T-helper 1 cell (primary cell): ENCODE measurements at regions not wholly inside any gene's neighbourhood (a gene's known extent, or its start where the extent isn't known, plus 50 kb on each side); places are given as distances from the start of the nearest gene placed in this dataset.

Experiments used
- DNase-seq, 5 donors: peaks; one replicate each; pipeline ENCODE4 v3.0.0-alpha.2; 2012 to 2020

DNA sequence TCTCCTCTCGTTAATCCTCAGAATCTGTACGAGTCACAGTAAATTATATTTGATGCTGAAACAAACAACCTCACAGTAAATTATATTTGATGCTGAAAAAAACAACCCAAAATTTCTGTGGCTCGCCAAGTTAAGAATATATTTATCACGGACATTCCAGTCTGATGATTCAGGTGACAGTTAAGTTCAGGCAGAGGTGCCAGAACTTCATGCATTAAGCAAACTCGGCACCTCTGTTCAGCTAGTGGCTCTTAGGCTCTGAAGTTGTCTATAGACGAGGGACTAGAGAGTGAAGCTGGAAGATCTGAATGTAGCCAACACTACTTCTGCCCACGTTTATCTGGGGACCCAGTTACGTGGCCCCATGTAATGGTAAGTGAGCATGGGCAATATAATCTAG is 132.2 kb upstream of the AGA start:
- DNase-seq: no peak

- no peak for DNase-seq
Measured at GRCh38 chr4:177579649-177580048, 137.4 kb upstream of the AGA start.

DNA sequence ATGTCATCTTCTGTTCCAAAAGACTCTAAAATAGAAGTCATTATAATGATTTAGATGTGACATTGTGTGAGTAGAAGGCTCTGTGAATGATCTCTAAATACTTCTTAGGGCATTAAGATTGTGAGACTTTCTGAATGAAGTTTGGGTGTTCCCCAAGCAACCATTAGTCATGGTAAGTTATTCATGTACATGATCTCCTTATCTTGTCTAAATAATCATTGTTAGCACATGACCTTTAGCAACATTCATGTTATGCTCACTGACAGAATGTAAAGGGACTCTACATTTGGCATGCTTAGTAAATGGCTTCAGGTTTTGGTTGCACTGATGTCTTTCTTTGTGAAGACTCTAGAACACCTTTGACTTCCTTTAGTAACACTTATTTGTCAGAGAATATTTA is 140.8 kb upstream of the AGA start:
- no peak for DNase-seq

DNA sequence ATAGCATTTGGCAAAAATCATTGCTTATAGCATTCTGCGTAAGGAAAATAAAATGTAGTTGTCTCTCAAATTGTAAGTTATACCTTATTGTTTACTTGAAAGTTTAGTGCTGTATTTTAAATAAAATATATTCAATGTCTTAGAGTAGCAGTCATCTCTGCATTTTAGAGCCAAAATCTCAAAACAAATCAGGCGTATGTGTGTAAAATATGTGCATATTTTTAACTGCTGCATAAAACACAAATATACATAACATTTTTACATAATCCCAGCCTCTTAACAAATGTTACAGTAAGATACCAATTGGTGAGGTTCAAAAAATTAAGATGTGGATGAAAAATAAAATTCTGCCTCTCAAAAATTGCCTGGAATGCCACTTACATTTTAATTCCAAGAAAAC is 145.8 kb upstream of the AGA start:
- no peak for DNase-seq

GRCh38 chr4:177595386-177595785 is 153.1 kb upstream of the AGA start:
- no peak for DNase-seq

DNA sequence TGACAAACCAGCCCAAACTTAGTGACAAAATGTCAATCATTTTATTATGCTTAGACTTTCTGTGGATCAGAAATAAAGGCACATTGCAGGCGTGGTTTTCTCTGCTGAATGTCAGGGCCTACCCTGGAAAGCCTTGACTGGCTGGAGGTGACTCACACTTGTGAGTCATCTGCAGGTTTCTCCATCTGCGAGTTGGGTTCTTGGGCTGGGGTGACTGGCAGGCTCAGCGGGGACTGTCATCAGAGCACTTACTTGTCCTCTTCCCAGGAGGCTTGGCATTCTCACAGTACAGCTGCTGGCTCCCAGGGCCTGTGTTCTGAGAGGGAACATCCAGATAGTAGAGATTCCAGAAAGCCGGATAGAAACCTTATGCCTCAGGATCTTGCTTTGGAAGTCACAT is 153.8 kb upstream of the AGA start:
- peak in 1 of 5 donors; percentile 26 for DNase-seq

DNA sequence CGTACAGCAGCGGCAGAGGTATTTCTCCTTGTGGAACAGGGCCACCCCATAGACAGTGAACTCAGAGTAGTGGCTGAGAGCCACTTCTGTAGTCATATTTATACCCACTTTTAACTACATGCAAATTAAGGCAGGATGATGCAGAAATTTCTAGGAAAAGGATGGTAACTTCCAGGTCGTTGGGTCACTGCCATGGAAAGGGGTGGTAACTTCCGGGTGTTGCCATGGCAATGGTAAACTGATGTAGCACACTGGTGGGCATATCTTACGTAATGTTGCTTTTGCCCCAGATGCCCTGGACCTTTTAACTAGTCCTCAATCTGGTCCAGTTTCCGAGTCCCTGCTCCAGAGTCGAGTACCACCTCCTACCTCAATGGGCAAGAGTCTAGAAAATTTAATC is 154.8 kb upstream of the AGA start:
- DNase-seq: no peak

DNA sequence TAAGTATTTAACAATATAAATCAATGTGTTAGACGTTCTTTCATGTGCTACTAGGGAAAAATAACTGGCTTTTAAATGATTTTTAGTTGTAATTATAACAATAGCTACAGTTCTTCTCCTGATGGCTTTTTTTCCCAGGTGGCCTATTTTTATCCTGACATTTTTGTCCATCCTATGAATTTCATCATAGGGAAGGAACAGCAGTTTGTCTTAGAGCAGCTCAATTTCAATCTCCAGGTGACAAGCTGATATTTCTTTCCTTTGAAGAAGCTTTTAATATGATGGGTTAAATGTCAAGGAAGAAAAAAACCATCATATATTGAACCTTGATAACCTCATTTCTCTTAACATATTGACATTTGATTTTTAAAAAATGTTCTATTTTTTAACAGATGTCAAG is 163.0 kb upstream of the AGA start:
- DNase-seq: no peak

GRCh38 chr4:177607111-177607573 is 164.9 kb upstream of the AGA start:
- DNase-seq: no peak

DNA sequence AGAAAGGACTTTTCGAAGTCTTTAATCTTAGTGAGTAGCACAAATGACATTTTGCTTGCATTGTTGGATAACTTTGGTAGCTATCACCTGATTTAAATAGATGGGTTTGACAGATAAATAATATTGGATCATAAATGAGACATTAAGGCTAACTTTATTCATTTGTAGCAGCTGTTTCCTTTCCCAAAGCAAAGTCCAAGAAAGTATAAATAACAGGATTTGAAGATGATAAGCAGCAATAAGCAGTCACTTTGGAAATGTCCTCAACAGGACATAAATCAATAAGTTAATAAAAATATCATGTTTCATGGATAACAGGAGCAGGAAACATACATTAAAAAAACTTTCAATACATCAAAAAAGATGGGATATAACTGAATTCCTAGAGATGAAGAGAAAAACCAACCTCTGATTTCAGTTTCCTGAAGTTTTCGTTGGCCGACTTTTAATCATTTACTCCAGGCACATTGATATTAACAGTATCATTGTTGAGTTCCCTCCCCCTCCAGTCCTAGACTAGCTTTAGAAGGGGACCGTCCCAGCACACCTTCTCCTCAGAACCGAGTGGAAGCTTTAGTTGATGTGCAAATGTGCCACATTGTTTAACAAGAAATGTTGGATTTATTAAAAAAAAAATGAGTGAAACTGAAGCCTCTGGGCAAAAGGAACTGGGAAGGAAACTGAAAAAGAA is 169.9 kb upstream of the AGA start:
- DNase-seq: no peak

GRCh38 chr4:177612684-177613083 is 170.4 kb upstream of the AGA start:
- no peak for DNase-seq

- DNase-seq: no peak
Measured at GRCh38 chr4:177632481-177632880, 190.2 kb upstream of the AGA start.

DNA sequence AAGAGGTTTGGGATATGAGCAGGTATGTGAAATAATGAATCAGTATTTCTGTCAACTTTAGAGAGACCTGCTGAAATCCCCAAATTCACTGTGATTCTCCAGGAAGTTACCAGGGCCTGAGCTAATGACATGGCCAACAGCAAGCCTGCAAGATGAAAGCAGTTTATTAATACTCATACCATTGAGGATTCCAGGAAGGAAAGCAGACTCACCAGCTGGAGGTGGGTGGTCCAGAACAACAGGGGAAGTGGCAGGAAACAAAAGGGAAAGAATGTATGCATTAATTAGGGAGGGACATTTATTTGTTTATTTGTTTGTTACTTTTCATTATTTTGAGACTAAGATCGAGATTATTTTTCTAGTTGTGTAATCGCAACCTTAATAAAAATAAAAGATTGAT is 196.6 kb upstream of the AGA start:
- DNase-seq: no peak

- DNase-seq: no peak
Measured at GRCh38 chr4:177640864-177641263, 198.6 kb upstream of the AGA start.

GRCh38 chr4:177660223-177660622 is 218.0 kb upstream of the AGA start:
- DNase-seq: no peak

GRCh38 chr4:177667687-177668086 is 225.4 kb upstream of the AGA start:
- no peak for DNase-seq

DNA sequence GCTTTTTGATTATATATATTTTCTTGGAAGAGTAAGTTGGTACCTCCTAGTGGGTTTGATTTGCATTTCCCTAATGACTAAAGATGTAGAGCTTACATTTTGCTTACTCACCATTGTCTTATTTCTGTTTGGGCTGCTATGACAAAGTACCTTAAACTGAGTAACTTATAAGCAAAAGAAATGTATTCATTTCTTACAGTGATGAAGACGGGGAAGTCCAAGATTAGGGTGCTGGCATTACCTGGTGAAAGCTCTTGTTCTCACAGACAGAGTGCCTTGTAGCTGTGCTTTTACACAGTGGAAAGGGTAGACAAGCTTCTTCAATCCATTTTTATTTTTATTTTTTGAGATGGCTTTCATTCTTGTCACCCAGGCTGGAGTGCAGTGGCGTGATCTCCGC is 229.2 kb upstream of the AGA start:
- DNase-seq: no peak

GRCh38 chr4:177671845-177672244 is 229.6 kb upstream of the AGA start:
- no peak for DNase-seq

- no peak for DNase-seq
Measured at GRCh38 chr4:177673985-177674489, 231.8 kb upstream of the AGA start.

GRCh38 chr4:177680308-177680707 is 238.1 kb upstream of the AGA start:
- no peak for DNase-seq

DNA sequence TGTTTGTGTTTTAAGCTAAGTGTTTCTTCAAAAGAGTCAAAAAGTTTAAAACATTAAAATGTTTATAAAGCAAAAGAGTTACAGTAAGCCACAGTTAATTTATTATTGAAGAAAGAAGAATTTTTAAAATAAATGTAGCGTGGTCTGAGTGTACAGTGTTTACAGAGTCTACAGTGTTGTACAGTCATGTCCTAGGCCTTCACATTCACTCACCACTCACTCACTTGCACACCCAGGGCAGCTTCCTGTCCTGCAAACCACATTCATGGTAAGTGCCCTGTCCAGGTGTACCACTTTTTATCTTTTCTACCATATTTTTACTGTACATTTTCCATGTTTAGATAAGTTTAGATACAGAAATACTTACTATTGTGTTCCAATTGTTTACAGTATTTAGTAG is 239.7 kb upstream of the AGA start:
- no peak for DNase-seq

- no peak for DNase-seq
Measured at GRCh38 chr4:177687117-177687516, 244.9 kb upstream of the AGA start.

DNA sequence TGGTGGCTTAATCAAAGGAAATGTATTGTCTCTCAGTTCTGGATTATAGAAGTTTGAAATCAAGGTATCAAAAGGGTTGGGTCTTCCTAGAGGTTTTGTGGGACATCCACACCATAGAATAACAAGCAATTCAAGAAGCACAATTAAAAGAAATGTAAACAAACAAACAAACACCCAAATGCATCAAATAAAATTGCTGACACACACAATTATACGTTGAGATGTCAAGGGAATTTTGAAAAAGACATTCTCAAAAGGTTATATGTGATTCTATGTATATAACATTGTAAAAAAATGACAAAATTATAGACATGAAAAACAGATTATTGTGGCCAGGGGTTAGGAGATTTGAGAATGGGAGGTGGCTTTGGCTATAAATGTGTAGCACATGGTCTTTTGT is 250.7 kb upstream of the AGA start:
- DNase-seq: no peak

GRCh38 chr4:177696438-177696966 is 254.3 kb upstream of the AGA start:
- no peak for DNase-seq
